ENCODE measurements at regions not wholly inside any gene's neighbourhood (a gene's known extent, or its start where the extent isn't known, plus 50 kb on each side); places are given as distances from the start of the nearest gene placed in this dataset.

DNA sequence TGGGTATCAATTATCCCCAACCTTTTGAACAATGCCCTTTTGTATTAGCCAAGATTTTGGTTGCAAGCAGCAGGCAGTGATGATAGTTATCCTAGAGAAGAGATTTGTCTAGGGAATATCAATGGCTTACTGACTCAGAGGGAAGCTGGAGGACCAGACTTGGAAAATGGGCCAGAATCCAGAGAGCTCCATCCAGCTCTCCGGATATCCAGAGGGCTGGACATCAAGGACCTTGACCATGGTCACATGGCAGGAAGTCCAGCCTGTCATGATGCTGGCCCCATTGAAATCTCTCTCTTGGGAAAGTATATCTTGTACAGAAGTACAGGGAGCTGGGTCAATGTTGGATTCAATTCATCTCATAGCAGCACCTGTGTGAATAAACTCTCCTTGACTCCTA is 148.5 kb upstream of the PDZRN3 start:
- intact Hi-C loops (cut with DNase I): no loop called here
- no peak for DNase-seq

GRCh38 chr3:73772076-73772886 is 147.5 kb upstream of the PDZRN3 start:
- intact Hi-C loops (cut with DNase I): no loop called here
- DNase-seq: no peak

DNA sequence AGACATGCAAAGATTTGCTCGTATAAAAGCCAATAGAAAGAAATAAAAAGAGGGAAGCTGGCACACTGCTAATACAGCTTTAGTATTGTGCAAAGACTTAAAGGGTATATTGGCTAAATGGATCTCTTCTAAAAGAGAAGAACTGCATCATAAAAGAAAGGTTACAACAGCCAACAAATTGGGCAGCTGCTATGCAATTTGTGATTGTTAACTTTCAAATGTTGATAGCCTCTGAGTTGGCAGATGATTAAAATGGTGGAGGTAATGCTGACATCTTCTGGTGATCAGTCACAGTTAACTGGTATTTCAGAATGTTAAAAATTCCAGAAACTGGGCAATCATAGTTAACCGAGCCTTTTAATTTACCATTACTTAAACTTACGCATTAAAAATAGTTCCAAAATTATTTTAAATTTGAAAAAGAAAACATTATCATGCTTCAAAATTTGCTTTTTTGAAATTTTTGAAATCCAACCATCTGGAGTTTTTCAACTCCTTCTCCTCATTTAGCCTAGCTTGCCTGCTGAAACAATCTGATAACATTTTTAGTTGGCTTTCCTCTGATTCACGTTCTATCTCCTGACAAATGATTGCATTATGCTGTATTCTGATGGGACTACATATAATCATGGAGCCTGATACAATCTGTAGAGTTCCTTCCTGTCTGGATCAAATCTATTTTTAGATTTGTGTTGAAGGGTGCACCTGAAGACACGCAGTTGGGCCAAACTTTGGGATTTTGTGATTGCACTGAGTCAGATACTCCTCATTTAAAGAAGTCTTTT is 144.0 kb upstream of the PDZRN3 start:
- DNase-seq: no peak
- intact Hi-C loops (cut with DNase I): loop anchor here (1.0 kb wide), 1 partner anchor 260 kb away; no protein-coding TSS in a partner anchor

GRCh38 chr3:73766599-73767381 is 142.0 kb upstream of the PDZRN3 start:
- intact Hi-C loops (cut with DNase I): no loop called here
- DNase-seq: no peak

DNA sequence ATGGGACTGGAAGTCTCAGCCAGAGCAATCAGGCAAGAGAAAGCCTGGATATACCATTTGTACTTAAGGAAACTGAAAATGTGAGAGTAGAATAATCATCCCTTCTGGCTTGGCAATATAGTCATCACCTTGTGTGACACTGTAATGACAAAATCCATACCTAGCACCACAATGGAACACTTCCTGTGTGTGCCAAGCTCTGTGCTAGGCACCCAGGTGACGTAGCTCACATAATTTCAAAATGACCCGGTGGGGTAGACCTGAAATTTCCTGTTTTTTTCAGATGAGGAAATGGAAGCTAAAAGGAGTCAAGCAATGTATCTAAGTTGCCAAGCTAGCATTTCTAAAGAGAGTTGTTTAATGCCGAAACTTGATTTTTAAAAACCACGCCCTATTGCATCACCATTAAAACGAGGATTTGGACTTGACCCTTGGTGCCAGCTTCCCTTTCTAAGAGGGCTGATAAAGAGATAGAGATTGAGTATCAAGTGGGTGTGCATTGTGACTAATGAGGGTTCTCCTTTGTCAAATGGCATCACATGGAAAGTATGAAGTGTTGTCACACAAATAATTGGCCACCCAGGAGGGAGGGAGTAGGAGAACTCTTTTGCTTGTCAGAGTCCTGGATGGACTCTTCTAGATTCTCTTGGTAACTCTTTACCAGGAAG is 141.3 kb upstream of the PDZRN3 start:
- no peak for DNase-seq
- intact Hi-C loops (cut with DNase I): no loop called here

DNA sequence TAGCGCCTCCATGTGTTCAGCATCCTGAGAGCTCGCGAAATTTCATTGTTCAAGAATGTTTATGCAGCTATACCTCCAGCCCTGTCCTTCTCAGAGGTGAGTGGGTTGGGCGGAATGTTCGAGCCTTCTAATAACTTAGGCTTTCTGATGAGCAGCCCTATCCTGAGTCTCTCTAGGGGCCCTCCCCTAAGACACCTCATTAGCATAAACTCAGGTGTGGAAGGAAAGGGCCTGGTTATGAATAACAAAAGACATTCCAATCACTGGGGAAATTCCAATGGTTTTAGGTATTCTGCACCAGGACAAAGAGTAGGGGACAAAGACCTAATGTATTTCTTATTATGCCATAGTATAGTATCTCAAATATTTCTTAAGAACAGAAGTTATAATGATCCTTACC is 138.1 kb upstream of the PDZRN3 start:
- DNase-seq: no peak
- intact Hi-C loops (cut with DNase I): no loop called here

DNA sequence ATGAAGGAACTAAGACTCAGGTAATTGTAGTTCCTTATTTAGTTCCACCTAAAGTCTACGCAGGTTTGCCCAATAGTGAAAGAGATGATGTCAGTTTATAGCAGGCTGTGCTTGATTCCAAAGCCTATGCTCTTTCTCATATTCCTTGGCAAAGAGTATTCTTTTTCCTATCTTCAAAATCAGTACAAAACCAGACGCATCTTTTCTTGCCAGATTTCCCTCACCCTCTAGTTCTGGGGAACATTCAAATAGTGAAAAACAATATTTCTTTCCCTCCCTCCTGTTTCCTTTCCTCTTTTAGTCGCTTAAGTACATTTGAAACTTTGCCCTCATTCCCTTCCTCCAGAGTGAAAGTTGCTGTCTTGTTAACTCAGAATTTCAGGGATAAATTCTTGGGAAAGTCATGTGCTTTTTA is 134.6 kb upstream of the PDZRN3 start:
- intact Hi-C loops (cut with DNase I): no loop called here
- no peak for DNase-seq

DNA sequence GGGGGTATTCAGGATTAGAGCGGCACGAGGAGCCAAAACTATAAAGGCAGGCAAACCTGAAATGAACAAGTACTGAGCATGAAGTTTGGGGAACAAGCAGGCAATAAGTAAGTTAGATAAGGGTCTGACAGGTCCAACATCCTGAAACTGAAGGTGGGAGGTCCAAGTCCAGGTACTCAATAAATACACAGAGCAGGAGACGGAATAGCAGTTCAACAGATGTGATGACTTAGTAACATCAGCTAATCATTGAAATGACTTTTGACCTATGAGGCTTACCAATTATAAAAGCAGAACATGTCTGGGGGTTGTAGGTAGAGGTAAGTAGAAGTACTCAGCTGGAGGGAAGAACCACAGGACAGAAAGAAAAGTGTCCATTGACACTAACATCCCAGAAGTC is 132.8 kb upstream of the PDZRN3 start:
- intact Hi-C loops (cut with DNase I): no loop called here
- DNase-seq: no peak

- DNase-seq: no peak
- intact Hi-C loops (cut with DNase I): no loop called here
Measured at GRCh38 chr3:73753985-73754384, 129.2 kb upstream of the PDZRN3 start.

DNA sequence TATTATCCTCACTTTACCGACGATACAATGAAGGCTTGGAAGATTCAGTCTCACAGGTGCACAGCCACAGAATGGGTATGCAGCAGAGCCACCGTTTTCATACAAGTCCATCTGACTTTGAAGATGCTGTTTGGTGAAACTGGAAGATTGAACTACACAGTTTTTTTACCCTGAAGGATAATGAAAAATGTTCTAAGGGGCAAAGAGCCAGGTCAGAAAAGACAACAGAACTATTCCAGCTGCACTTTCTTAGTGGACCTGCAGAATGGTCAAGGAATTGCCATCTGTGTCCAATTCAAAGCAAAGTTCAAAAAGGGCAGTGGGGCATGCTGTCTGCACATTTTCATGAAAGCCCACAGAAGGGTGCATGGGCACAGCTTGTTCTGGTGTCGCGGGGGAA is 127.6 kb upstream of the PDZRN3 start:
- DNase-seq: no peak
- intact Hi-C loops (cut with DNase I): no loop called here

DNA sequence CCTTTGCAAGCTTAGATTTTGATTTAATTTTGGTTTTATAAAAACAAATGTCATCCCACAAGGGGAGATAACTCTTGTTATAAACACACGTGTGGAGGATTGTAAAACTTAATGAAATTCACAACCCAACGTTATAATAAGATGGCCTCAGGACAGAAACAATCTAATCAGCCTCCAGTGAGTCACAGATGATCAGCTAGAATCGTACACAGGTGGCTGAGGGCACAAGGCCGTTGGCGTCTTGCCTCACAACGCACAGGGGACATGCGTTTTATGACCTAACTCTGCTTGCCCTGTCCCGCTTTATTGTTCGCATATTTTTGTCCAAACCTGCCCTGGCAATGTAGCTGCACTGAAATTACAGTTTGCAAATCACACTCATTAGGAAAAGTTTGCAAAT is 121.9 kb upstream of the PDZRN3 start:
- DNase-seq: no peak
- intact Hi-C loops (cut with DNase I): no loop called here

GRCh38 chr3:73745526-73746191 is 120.9 kb upstream of the PDZRN3 start:
- intact Hi-C loops (cut with DNase I): no loop called here
- no peak for DNase-seq

GRCh38 chr3:73743551-73743950 is 118.8 kb upstream of the PDZRN3 start:
- intact Hi-C loops (cut with DNase I): no loop called here
- no peak for DNase-seq

- no peak for DNase-seq
- intact Hi-C loops (cut with DNase I): no loop called here
Measured at GRCh38 chr3:73739791-73740453, 115.2 kb upstream of the PDZRN3 start.

- DNase-seq: no peak
- intact Hi-C loops (cut with DNase I): no loop called here
Measured at GRCh38 chr3:73738711-73739110, 114.0 kb upstream of the PDZRN3 start.

- DNase-seq: no peak
- intact Hi-C loops (cut with DNase I): no loop called here
Measured at GRCh38 chr3:73734211-73735089, 109.7 kb upstream of the PDZRN3 start.

DNA sequence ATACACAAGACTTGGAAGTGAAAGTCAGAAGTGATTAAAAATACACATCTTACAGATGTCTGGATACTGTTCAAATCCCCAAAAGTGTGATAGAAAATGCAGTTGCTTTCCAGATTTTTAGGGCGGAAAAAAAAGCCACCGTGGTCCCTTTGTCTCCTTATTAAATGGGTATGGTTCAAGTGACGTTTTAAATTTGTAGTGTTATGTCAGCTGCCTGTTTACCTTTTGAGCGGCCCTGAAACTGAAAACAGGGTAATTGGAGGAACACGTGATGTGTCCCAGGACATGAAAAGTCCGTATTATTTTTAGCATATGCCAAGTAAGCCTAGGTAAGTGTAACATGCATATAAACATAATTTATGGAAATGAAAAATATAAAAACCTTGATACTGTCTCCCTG is 109.0 kb upstream of the PDZRN3 start:
- intact Hi-C loops (cut with DNase I): no loop called here
- DNase-seq: no peak

DNA sequence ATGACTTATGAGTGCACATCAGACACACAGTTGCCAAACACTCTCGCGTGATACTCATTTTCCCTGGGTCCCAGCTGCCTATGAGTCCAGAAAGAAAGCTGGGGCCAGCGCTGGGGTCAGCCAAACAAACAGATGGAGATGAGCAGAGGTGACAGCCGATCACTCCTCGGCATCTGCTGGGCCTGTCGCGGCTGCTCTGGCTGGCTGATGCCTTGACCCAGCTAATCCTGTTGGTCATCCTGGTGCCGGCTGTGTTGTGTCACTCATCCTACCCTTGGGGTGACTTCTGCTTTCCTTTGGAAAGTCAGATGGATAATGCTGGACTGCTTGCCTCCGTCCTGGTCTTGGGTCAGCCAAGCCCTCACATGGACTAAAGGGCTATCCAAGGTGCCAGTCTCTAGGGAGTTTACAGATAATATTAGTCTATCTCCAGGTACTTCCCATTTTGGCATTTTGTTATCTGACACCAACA is 105.3 kb upstream of the PDZRN3 start:
- intact Hi-C loops (cut with DNase I): no loop called here
- no peak for DNase-seq
